ENCODE measurements at regions not wholly inside any gene's neighbourhood (a gene's known extent, or its start where the extent isn't known, plus 50 kb on each side); places are given as distances from the start of the nearest gene placed in this dataset.

DNA sequence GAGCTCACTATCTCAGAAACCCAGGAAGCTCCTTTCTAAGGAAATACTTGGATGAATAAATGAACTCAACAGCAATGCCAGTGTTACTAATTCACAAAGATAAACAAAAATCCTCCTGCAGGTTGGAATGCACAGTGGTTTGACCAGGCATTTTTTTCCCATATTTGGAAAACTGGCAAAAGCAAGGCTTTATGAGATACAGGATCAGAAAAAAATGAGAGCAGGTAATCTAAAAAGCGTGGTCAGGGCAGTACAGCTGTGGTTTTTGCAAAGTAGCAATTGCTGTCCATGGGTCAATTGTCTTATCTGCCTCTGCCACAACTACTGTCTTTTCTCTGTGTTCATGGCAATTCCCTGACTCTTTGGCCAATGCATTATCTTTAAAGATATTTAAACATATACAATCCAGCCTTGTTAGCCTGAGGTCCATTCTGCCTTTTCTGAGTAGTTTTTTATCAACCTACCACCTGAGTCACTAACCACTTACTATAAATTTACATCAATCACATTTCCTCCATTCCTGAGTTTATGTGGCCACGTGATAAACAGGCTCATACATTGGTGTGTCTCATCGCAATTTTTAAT is 564.5 kb upstream of the IGFBP3 start:
- ChIA-PET POLR2A (interaction anchor here (0.9 kb wide), 1 partner anchor 342 kb away, joined by 3 read pairs; no protein-coding TSS in a partner anchor), CTCF (interaction anchor here (0.6 to 2.2 kb wide), 8 partner anchors 9 to 563 kb away, joined by 3 to 8 read pairs (median 4); no protein-coding TSS in a partner anchor)
- Histone ChIP-seq H3K27me3 (ENCODE audit: control insufficient read depth, insufficient read depth, low read length) (no peaks in the 10 kb centered on the region), H3K9me3 (ENCODE audit: control insufficient read depth, insufficient read depth, low read length) (peaks cover under 1% of the 10 kb centered on the region; the same call in 1 of the 2 replicates), H3K4me3 (ENCODE audit: low read depth, low read length) (no peak overlapping the region), H3K27ac (ENCODE audit: low read depth, low read length) (peak overlapping the region; percentile 50)
- peak; percentile 39 for DNase-seq (ENCODE audit: low read depth, low spot score)
- TF ChIP-seq CTCF (IDR thresholded peaks at IDR 0.05; ENCODE audit: low read depth, low read length): peak; percentile 57

DNA sequence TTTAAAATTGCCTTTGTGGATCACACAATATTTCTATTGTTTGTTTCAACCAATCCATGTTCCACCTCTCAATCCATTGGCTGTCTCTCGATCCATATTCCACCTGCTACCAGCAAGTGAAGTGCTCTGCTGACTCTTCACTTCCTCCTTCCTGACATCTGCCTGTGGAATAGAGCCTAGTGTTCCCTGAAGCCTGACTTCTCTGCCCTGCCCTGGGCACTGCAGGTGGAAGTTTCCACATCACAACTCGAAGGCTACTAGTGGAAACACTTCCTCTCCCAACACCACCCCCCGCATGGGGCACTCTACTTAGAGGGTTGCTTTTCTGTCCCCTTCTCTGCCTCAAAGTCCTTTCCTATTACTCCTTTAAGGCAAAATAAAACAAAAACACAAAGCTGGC is 563.8 kb upstream of the IGFBP3 start:
- H3K27ac ChIP-seq (ENCODE audit: low read depth, low read length): peak overlapping the region; percentile 25
- ChIA-PET CTCF (interaction anchor here (0.6 to 2.2 kb wide), 7 partner anchors 8 to 562 kb away, joined by 3 to 8 read pairs (median 4); no protein-coding TSS in a partner anchor), POLR2A (no interaction called here)
- no peak overlapping the region for H3K4me3 ChIP-seq (ENCODE audit: low read depth, low read length)
- DNase-seq (ENCODE audit: low read depth, low spot score): no peak
- TF ChIP-seq CTCF (IDR thresholded peaks at IDR 0.05; ENCODE audit: low read depth, low read length): no peak
- peaks cover 2% of the 10 kb centered on the region; the same call in 1 of the 2 replicates for H3K9me3 ChIP-seq (ENCODE audit: control insufficient read depth, insufficient read depth, low read length)
- H3K27me3 ChIP-seq (ENCODE audit: control insufficient read depth, insufficient read depth, low read length): no peaks in the 10 kb centered on the region

GRCh38 chr7:46480619-46481018 is 559.5 kb upstream of the IGFBP3 start:
- ChIA-PET CTCF (no interaction called here), POLR2A (no interaction called here)
- Histone ChIP-seq H3K27me3 (ENCODE audit: control insufficient read depth, insufficient read depth, low read length) (no peaks in the 10 kb centered on the region), H3K27ac (ENCODE audit: low read depth, low read length) (no peak overlapping the region), H3K4me3 (ENCODE audit: low read depth, low read length) (no peak overlapping the region), H3K9me3 (ENCODE audit: control insufficient read depth, insufficient read depth, low read length) (peaks cover 2% of the 10 kb centered on the region; the same call in 1 of the 2 replicates)
- no peak for TF ChIP-seq CTCF (IDR thresholded peaks at IDR 0.05; ENCODE audit: low read depth, low read length)
- DNase-seq (ENCODE audit: low read depth, low spot score): no peak

GRCh38 chr7:46479680-46480079 is 558.6 kb upstream of the IGFBP3 start:
- Histone ChIP-seq H3K9me3 (ENCODE audit: control insufficient read depth, insufficient read depth, low read length) (peaks cover 2% of the 10 kb centered on the region; the same call in 1 of the 2 replicates), H3K4me3 (ENCODE audit: low read depth, low read length) (no peak overlapping the region), H3K27me3 (ENCODE audit: control insufficient read depth, insufficient read depth, low read length) (no peaks in the 10 kb centered on the region), H3K27ac (ENCODE audit: low read depth, low read length) (no peak overlapping the region)
- no peak for DNase-seq (ENCODE audit: low read depth, low spot score)
- TF ChIP-seq CTCF (IDR thresholded peaks at IDR 0.05; ENCODE audit: low read depth, low read length): no peak
- CTCF ChIA-PET: no interaction called here
- POLR2A ChIA-PET: no interaction called here

DNA sequence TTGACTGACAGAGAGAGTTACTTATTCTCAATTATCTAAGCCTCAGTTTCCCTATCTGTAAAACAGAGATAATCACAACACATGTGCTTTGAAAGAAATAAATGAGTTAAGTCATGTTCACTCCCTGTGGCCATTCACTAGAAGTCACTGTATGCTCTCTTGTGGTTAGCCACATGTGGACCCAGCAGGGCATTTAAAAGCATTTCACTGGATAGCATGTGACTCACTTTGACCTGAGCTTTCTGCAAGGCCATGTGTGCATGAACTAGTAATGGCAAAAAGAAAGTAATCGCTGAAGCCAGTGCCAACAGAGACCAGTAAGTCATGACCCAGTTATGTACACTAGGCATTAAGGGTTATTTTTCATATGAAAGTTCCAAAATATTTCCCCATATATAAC is 557.0 kb upstream of the IGFBP3 start:
- Histone ChIP-seq H3K27me3 (ENCODE audit: control insufficient read depth, insufficient read depth, low read length) (no peaks in the 10 kb centered on the region), H3K4me3 (ENCODE audit: low read depth, low read length) (no peak overlapping the region), H3K9me3 (ENCODE audit: control insufficient read depth, insufficient read depth, low read length) (peaks cover 2% of the 10 kb centered on the region; the same call in 1 of the 2 replicates), H3K27ac (ENCODE audit: low read depth, low read length) (no peak overlapping the region)
- ChIA-PET CTCF (interaction anchor here (0.5 kb wide), 1 partner anchor 324 kb away, joined by 7 read pairs; no protein-coding TSS in a partner anchor), POLR2A (no interaction called here)
- DNase-seq (ENCODE audit: low read depth, low spot score): no peak
- TF ChIP-seq CTCF (IDR thresholded peaks at IDR 0.05; ENCODE audit: low read depth, low read length): no peak
